GM20431 (cell line): ENCODE measurements at regions not wholly inside any gene's neighbourhood (a gene's known extent, or its start where the extent isn't known, plus 50 kb on each side); places are given as distances from the start of the nearest gene placed in this dataset.
"Not testable (repeated sequence)": the region's sequence is repeated elsewhere in the genome, so short reads cannot be mapped to it uniquely, and the experiment has no call there.

Experiments
- in situ Hi-C: fragments of 300-500 bp; cut with MseI, MboI; formaldehyde crosslinking; loops from one replicate; pipeline ENCODE4 v1.15.0; 2020; ENCODE audit warnings: low sequenced_read_pairs; ENCODE audit not compliant: unreplicated experiment

DNA sequence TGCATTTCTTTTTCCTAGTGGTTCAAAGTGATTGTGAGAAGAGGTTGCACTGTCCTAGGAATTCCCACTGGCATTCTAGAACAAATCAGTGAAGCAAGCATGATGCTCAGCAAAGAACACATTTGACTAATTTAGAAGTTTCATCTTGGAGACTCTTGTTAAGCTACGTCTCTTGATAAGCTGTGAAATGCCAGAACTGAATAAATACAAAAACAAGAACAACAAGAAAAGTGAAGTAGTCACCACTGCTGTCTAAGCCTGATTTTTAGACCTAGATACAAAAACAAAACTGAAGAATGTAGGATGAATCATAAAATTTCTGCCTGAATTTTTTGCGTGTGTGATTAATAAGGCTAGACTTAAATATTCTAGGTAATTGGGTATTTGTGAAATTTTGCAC is 1162.4 kb downstream of the TUSC7 start:
- in situ Hi-C loops = no loop called here

DNA sequence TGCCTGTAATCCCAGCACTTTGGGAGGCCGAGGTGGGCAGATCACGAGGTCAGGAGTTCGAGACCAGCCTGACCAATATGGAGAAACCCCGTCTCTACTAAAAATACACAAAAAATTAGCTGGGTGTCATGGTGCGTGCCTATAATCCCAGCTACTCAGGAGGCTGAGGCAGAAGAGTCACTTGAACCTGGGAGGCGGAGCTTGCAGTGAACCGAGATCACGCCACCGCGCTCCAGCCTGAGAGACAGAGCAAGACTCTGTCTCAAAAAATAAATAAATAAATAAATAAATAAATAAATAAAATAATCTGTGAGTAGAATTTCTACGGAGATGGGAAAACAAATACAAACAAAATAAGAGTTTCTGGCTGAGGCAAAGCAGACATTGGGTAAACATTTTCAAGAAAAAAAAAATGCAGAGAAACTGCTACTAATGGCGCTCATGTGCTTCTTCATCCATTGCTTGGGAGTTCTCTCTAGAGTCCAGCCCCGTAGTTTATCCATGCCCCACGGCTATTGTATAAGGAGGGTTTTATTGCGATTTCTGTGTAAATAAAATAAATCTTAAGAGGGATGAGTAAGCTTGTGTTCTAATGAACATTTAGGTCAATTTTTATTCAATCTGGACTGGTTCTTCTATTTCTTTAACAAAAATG is 1161.9 kb downstream of the IGSF11 start:
- in situ Hi-C loops = not testable (repeated sequence)

DNA sequence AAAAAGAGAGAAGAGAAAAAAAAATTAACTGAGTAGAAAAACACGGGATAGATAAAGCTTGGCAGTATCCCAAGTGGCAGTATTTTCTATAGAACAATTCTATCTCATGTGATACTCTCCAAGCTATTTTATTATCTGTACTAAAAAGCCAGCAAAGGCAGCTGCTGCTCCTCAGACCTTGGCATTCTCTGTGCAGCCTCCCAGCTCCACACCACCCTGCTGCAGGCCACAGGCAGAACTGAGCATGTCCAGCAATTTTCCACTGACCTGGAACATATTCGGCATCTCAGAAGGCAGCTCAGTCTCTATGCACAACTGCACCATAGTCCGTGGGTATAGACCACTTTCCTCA is 1161.4 kb downstream of the IGSF11 start:
- in situ Hi-C loops = no loop called here

DNA sequence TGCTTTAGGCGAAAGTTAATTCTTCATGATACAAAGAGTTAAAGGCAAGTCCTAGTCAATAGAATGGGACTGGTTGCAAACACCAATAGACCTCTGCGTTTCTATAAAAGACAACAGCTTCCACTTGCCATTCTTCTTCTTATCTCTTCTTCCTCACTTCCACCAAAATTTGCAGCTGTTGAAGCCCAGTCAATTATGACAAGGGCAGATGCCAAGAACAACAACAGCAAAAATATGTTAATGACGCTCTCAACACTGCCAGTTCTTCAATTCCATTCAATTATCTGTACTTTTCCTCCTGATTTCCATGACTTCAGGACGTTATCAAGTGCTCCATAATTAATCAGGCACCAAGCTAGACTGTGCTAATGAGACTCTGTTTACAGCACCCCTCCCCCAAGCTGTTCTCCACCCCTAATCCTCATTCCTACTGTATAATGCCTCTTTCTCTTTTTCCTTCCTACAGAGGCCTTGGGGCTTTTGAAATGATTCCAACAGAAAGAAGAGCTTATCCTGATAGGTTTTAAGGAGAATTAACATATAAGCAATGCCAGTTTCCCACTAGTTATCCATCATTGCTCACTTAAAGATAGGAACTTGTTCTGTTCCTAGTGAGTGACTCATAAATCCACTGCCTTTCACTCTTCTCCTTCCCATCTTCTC is 1160.5 kb downstream of the IGSF11 start:
- in situ Hi-C loops = no loop called here

DNA sequence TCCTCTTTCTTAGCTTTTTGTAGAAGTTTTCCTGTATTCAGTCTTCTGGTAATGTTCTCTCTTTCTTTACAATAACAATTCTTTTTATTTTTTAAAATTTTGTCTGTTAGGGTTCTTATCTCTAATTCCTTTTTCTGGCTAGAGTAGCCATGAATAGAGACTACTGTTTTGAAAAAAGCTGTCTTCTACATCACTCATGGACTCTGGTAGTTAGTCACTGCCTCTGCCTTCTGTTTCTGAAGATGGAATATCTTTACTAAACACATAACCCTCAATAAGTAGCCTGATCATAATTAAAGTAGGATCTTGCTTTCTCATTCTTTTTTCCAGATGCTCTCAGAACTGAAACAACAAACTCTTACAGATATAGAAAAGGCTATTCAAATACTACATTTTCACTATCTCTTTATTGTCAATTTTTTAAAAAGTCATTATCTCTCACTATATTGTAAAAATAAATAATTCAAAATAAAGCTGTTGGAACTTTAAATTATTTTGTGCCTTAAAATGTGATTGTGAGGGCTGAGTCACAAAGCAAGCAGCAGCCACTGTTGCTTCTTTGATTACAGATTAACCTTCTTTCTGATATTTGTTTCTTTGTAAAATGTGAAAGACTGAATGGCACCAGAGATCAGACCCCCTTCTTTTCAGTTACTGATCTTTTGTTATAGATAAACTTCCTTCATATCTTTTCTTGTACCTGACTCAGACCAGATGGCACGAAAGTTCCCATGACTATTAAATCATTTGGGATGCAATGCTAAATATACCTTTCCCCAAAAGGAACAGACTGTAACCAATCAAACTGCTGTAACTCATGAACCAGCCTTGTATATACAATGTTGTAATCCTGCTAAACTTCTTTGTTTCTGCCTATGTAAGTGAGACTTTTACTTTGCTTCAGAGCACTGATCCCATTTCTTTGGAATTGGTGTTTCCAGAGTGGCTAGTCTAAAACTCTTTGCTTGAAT is 1159.5 kb downstream of the IGSF11 start:
- in situ Hi-C loops = no loop called here

DNA sequence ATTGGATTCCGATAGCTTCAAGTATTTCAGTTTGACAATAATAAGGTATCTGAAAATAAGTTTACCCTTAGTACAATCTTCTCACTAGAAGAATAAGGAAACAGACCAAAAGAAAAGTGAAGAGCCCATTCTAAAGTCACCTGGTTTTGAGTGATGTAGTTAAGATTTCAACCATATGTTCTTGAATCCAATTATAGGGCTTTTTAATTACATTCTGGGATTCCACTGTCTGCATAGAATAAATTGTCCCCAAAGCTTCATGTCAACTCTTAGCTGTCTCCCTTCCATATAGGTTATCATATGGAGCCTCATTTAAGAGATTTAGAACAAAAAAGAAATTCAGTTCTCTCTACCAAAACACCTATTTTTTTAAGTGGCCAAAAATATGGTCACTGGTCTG is 1158.8 kb downstream of the IGSF11 start:
- in situ Hi-C loops = no loop called here

DNA sequence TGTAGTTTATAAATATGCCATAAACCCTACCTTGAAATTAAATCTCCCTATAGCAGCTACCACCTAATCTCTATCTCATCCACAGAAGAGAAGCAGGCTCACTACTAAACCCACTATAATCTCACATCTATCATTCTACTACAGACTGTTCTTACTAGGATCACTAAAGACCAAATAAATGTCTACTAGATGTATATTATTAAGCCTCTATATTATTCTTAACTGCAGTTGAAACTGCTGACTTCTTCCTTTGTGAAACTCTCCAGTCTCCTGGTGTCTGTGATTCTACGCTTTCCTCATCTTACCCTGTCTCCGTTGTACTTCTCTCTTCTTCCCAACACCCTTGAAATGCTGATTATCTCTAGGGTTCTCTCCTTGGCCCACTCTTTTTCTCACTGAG is 1154.0 kb downstream of the IGSF11 start:
- in situ Hi-C loops = no loop called here

DNA sequence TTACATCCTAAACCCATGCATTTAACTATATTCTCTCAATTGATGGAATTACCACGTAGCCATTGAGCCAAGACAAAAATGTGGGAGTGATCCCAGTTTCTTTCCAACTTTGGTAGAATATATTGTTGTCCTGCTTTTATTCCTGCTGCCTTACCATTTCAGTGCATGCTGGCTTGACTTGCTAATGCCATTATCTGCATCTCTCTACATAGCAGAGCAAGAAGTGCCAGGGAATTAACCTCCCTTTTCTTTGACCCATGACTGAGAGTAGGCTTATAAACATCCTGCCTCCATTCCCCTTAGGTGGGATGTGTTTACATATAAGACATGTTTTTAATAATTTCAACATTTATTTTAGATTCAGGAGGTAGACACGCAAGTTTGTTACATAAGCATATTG is 1153.4 kb downstream of the IGSF11 start:
- in situ Hi-C loops = no loop called here

DNA sequence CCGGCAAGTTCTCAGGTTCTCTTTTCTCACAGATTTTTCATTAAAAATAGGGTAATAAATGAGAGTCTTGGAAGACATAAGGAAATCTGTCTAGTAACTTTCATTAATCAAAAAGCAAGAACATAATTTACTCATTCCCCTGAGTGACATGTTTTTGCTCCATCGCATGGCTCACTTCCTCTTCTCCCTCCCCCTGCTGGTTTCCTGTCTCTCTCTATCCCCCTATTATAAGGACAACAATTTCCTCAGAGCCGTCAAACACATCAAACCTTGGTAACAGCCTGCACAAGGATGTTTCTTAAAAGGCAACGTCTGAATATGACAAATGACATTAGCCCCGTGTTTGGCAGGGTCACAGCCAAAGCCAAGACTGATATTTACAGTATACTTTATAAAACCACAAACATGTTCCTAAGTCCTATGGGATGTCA is 1149.6 kb downstream of the IGSF11 start:
- in situ Hi-C loops = no loop called here

DNA sequence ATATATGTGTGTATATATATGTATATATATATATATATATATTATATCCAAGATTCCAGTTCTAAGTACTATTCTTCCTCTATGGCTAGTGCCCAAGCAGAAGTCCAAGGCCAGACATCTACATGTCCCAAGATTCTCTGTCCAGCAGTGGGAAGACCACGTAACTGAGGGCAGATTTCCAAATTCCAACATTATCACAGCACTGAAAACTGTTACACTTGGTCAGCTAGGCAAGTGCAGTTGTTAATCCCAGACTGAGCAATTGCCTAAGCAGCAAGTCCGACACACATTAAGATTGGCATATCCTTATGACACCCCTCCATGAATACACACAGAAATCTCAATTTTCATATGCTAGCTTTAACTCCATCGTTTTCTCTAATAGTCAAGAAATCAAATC is 1148.5 kb downstream of the IGSF11 start:
- in situ Hi-C loops = no loop called here

DNA sequence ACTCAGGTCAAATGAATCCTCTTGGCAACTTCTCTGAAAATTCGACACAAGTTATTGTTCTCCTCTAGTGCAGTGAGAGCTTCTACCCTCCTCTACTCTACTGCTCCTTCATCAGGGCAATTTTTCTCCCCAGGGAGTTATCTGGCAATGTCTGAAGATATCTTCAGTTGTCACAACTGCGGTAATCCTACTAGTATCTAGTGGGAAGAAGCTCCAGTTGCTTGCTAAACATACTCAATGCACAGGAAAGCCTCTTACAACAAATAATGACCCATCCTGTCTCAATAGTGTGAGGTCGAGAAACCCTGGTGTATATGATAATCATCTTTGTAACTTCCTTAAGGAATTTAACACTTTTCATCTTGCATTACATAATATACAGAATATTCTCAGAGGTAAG is 1147.6 kb downstream of the IGSF11 start:
- in situ Hi-C loops = no loop called here

DNA sequence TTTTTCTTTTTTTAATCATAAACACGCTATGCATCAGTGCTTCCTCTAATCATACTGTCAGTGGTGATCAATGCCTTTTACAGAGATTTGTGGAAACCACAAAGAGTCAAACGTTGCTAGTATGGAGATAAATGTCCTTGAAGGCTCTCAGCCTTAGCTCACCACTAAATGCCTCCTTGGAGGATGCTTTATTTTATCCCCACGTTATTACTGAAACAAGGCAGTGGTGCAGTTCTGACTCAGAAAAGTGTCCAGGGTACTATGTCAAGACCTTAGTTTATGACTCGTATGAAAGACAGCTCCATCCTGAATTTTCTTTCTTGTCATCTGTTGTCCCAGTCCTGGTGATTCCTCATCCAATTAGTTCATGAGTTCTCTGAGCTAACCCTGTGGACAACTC is 1146.7 kb downstream of the IGSF11 start:
- in situ Hi-C loops = no loop called here

DNA sequence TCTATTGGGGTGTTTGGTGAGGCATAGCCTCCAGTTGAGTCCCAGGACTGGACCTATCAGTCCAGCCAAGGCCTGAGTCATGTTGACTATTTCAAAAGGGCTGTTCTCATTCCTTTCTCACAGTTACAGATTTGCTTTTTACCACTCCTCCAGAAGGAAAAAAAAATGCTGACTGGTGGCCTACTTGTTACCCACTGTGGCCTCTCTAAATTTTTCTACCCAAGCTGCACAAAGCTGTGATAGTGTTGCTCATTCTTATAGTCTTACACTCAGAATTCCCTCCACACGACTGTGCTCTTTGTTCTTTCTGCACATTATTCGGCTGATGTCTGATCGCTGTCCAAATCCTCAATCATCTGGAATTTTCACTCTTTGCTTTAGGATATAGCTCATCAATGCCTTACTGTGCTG is 1142.2 kb downstream of the IGSF11 start:
- in situ Hi-C loops = no loop called here

DNA sequence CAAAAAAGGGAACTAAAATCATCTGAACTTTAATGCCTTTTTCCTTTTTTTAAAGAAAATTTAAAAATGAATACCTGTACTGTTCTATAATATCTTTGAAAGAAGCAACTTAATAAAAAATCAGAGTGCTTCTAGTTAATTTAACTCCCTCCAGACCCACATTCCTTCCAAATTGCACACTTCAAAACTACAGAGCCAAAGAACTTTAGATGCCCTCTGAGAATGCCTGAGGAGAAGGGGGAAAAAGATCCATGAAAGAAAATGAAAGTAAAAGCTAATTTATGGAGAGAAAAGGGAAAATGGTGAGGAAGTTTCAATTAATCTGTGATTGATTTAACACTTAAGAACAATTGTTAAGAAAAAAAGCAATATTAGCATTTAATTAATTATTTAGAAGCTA is 1141.6 kb downstream of the IGSF11 start:
- in situ Hi-C loops = no loop called here

DNA sequence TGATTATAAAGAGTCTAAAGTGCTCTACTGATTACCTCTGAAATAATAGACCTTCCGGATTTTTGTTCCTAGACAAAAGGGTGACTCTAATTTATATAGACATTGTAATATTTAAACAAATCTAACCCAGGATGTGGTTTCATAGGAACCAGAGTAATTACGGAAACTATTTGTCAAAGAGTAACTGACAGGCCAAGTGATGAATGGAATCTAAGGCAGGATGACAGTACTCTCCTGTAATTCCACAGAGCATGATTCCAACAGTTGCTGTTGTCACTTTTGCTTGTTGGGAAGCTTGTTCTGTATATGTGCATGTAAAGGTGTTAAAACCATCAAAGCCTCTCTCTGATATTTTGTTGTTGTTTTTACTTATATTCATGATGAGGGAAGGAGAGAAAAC is 1141.0 kb downstream of the IGSF11 start:
- in situ Hi-C loops = no loop called here

DNA sequence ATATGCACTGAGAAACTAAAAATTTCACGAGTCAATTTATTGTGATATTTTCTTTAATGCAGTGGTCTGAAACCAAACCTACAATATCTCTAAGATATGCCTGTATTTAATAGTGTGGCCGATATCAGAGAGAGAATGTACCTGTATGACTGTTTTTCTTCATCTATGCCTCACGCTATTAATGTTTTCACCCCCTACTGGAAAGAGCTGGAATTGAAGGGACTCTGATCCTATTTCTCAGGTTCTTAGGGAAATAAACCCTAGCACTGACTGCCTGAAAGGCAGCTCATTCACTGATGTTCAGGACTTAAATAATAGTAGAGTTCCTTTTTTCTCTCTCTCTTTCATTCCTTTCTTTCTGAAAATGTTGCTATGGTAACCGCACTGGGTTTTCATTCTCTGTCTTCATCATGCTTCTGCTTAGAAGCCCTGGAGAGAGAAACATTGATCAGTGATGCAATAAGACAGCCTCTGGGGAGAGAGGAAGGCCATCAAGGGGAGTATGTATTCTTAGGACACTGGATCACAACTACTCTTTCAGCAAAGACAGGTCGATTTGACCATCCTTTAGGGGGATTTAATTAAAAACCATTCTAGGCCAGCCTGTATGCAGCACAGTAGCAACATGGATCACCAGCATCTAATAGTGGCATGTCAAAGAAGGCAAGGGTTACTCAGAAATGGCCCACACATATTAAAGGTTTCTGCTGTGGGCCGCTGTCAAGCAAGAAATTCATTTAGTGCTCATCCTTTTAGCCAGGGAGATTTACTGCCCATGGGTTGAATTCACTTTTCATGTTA is 1135.7 kb downstream of the IGSF11 start:
- in situ Hi-C loops = no loop called here

DNA sequence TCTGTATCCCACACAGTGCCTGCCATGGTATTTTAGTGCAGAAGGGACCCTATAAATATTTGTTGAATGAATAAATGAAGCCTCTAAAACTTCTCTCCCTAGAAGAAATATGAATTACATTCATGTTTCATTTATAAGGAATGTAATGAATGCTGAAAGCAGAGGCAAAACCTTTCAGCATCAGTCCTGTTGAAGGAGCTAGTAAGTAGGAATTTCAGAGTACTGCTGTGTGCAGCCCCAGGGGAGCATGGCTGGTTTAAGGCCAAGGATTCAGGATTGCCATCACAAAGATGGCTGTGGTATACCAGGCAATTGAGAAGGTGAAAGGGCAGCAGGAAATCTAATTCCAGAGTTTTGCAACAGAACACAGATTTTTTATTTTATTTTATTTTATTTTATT is 1131.4 kb downstream of the IGSF11 start:
- in situ Hi-C loops = no loop called here

DNA sequence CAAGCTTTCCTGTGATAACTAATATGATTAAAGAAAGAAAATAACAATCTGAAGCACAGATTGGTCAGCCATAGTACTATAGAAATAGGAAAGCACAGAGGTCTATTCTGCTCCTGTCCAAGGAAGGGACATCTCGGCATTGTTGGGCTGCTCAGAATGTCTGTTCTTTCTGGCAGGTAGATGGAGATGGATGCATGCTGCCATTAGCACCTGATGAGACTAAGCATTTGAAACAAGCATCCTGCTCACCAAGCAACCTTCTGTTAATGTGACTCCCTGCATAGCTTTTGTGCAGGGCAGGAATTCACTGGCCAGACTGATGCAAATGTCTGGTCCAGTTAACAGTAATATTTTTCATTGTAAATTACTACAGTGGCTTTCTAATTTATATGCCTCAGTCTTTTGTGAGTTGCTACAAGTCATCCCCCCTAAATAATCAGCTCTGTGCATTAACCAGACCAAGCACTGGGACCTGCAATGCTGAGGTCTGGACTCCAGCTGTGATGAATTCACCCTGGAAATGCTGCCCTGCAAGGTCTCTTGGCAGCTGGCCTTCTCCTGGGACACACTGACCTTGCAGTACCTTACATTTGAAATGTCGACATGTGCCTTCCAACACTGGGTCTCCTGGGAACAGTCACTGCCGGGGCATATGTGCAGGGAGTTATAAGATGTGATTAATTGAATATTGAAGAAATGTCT is 1123.7 kb downstream of the IGSF11 start:
- in situ Hi-C loops = no loop called here

DNA sequence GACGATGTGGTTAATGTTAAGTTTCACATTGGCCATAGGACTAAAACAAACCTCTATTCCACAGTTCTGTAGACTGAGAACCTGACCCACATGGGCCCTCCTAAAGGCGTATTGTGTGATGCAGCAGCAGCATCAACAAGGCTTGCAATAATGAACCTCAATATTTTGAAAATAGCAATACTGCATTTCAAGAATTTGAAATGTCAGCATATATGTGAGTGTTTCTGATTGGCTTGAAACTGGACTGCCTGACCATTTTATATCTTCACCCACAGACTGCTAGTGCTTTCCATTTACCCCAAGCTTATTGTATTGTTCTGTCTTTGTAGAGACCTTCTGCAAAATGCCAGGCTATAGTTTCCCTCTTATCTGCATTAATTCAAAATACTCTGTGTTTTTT is 1122.3 kb downstream of the IGSF11 start:
- in situ Hi-C loops = no loop called here
